ENCODE measurements at regions not wholly inside any gene's neighbourhood (a gene's known extent, or its start where the extent isn't known, plus 50 kb on each side); places are given as distances from the start of the nearest gene placed in this dataset.
"Not testable (repeated sequence)": the region's sequence is repeated elsewhere in the genome, so short reads cannot be mapped to it uniquely, and the experiment has no call there.

GRCh38 chr3:125779276-125779675 is 184.0 kb upstream of the OSBPL11 start:
- TF ChIP-seq, protein P1, sequence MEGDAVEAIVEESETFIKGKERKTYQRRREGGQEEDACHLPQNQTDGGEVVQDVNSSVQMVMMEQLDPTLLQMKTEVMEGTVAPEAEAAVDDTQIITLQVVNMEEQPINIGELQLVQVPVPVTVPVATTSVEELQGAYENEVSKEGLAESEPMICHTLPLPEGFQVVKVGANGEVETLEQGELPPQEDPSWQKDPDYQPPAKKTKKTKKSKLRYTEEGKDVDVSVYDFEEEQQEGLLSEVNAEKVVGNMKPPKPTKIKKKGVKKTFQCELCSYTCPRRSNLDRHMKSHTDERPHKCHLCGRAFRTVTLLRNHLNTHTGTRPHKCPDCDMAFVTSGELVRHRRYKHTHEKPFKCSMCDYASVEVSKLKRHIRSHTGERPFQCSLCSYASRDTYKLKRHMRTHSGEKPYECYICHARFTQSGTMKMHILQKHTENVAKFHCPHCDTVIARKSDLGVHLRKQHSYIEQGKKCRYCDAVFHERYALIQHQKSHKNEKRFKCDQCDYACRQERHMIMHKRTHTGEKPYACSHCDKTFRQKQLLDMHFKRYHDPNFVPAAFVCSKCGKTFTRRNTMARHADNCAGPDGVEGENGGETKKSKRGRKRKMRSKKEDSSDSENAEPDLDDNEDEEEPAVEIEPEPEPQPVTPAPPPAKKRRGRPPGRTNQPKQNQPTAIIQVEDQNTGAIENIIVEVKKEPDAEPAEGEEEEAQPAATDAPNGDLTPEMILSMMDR (IDR thresholded peaks at IDR 0.05), result not testable (repeated sequence)
- not testable (repeated sequence) for TF ChIP-seq POLR2A (IDR thresholded peaks at IDR 0.05)

All from lower leg skin (tissue), 3 donors.